GM12878 (cell line): ENCODE measurements at regions not wholly inside any gene's neighbourhood (a gene's known extent, or its start where the extent isn't known, plus 50 kb on each side); places are given as distances from the start of the nearest gene placed in this dataset.

Source experiments
- ATAC-seq: fragments of 200-7000 bp; cut with Tn5 transposase; 3 replicates; pipeline ENCODE4 v1.9.1; 2020; ENCODE audit warnings: mild to moderate bottlenecking, moderate library complexity
- BruUV-seq: library from RNA; stranded (reverse); fragments of 400-500 nt; replicated peaks from 2 replicates; lab custom pipeline; 2021; lab: Mats Ljungman, UMichigan
- CTCF ChIA-PET: fragments of 300-600 bp; sonication (Branson Sonifier 250); formaldehyde crosslinking; extraction: SDS; loops from one replicate; lab custom pipeline; 2021; ENCODE audit warnings: inconsistent platforms; lab: Yijun Ruan, JAX
- POLR2A ChIA-PET: fragments of 350-600 bp; formaldehyde crosslinking; extraction: SDS; loops from one replicate; lab custom pipeline; 2021; ENCODE audit warnings: inconsistent platforms; lab: Charles Lee
- RAD21 ChIA-PET: fragments of 300-600 bp; sonication (Branson Sonifier 250); formaldehyde crosslinking; loops from one replicate; lab custom pipeline; 2023; ENCODE audit warnings: antibody characterized with exemption; ENCODE audit not compliant: unreplicated experiment; lab: Charles Lee
- SMC1A ChIA-PET: fragments of 300-600 bp; sonication (Branson Sonifier 250); formaldehyde crosslinking; loops from one replicate; lab custom pipeline; 2023; ENCODE audit not compliant: unreplicated experiment, uncharacterized antibody; lab: Charles Lee
- DNase-seq: peaks from one replicate; pipeline ENCODE4 v3.0.0-alpha.2; 2011; ENCODE audit warnings: low read depth, low spot score
- FAIRE-seq: peaks from 3 replicates; lab custom pipeline; 2011; peaks lifted over from hg19 to GRCh38; lab: Jason Lieb, UNC
- H2AFZ ChIP-seq: 2 replicates; pipeline ENCODE4 v1.6.0; 2011; ENCODE audit warnings: low read depth, low read length, control low read depth; ENCODE audit not compliant: control insufficient read depth
- H3K27ac ChIP-seq: 2 replicates; pipeline ENCODE4 v1.5.1; 2011; ENCODE audit warnings: control low read depth; ENCODE audit not compliant: control insufficient read depth, insufficient read depth
- H3K27me3 ChIP-seq, 2 experiments: replicated peaks in 1 of 2; 2 replicates each; pipeline versions ENCODE4 v1.6.0 to v1.6.1; 2011; ENCODE audit warnings: low read length in 1 of 2; ENCODE audit not compliant: control insufficient read depth in 2 of 2, insufficient read depth in 2 of 2
- H3K36me3 ChIP-seq, 2 experiments: 2 replicates each; pipeline ENCODE4 v1.5.1; 2011; ENCODE audit warnings: low read length in 1 of 2; ENCODE audit not compliant: control insufficient read depth in 2 of 2, insufficient read depth in 2 of 2
- H3K4me1 ChIP-seq: 2 replicates; pipeline ENCODE4 v1.6.1; 2011; ENCODE audit warnings: mild to moderate bottlenecking, low read length, moderate library complexity, mixed read lengths; ENCODE audit not compliant: control insufficient read depth, insufficient read depth
- H3K4me2 ChIP-seq: 2 replicates; pipeline ENCODE4 v1.6.0; 2011; ENCODE audit warnings: control low read depth; ENCODE audit not compliant: control insufficient read depth, insufficient read depth
- H3K4me3 ChIP-seq: fragments of 200-600 bp; sonication (generic); 2 replicates; pipeline ENCODE4 v1.5.1; 2016
- H3K79me2 ChIP-seq: 2 replicates; pipeline ENCODE4 v1.6.0; 2011; ENCODE audit warnings: low read length; ENCODE audit not compliant: control insufficient read depth, insufficient read depth
- H3K9ac ChIP-seq: 2 replicates; pipeline ENCODE4 v1.8.0; 2011; ENCODE audit warnings: low read length, control low read depth, mixed read lengths; ENCODE audit not compliant: control insufficient read depth, insufficient read depth
- H3K9me3 ChIP-seq: replicated peaks from 3 replicates; pipeline ENCODE4 v1.5.1; 2011; ENCODE audit warnings: mild to moderate bottlenecking, low read length; ENCODE audit not compliant: control insufficient read depth, insufficient read depth
- H4K20me1 ChIP-seq: 2 replicates; pipeline ENCODE4 v1.6.0; 2011; ENCODE audit not compliant: control insufficient read depth, insufficient read depth
- CREB1 ChIP-seq: IDR thresholded peaks from 2 replicates; pipeline ENCODE4 v1.6.1; 2012; ENCODE audit warnings: low read depth, mild to moderate bottlenecking, inconsistent platforms
- CTCF ChIP-seq, 3 experiments: IDR thresholded peaks in 2 of 3; conservative IDR thresholded peaks in 1 of 3; 2 replicates each; pipeline ENCODE4 v1.5.1; 2011; ENCODE audit warnings: low read depth in 3 of 3, low read length in 3 of 3, mild to moderate bottlenecking in 3 of 3, control low read depth in 2 of 3, moderate library complexity in 2 of 3, inconsistent platforms in 1 of 3, mixed read lengths in 1 of 3; ENCODE audit not compliant: control insufficient read depth in 2 of 3, insufficient read depth in 1 of 3; ENCODE audit errors: extremely low read depth in 1 of 3
- ELK1 ChIP-seq: IDR thresholded peaks from 2 replicates; pipeline ENCODE4 v1.6.1; 2012; ENCODE audit warnings: low read depth, low read length, improper control_type of control experiment
- ETV6 ChIP-seq, 2 experiments: fragments of 450-650 bp in 1 of 2; IDR thresholded peaks in 1 of 2; conservative IDR thresholded peaks in 1 of 2; 2 replicates each; pipeline ENCODE4 v1.6.1; 2014; ENCODE audit warnings: antibody characterized with exemption in 1 of 2, borderline replicate concordance in 1 of 2, low read depth in 1 of 2, mild to moderate bottlenecking in 1 of 2, moderate library complexity in 1 of 2
- FOS ChIP-seq: IDR thresholded peaks from 3 replicates; pipeline ENCODE4 v1.6.1; 2011; ENCODE audit warnings: borderline replicate concordance; ENCODE audit not compliant: insufficient read length; ENCODE audit errors: extremely low read depth
- HSF1 ChIP-seq: fragments of 150-350 bp; IDR thresholded peaks from 2 replicates; pipeline ENCODE4 v1.6.1; 2014; ENCODE audit warnings: mild to moderate bottlenecking, low read depth, low read length
- KAT2A ChIP-seq: conservative IDR thresholded peaks from 2 replicates; pipeline ENCODE4 v1.6.1; 2011; ENCODE audit warnings: low read depth, low read length; ENCODE audit not compliant: control insufficient read depth
- MTA3 ChIP-seq: IDR thresholded peaks from 2 replicates; pipeline ENCODE4 v1.6.1; 2012; ENCODE audit warnings: low read length, inconsistent platforms, borderline replicate concordance
- RAD21 ChIP-seq: IDR thresholded peaks from 2 replicates; pipeline ENCODE4 v1.6.1; 2011; ENCODE audit warnings: mild to moderate bottlenecking, low read depth, low read length, moderate library complexity; ENCODE audit not compliant: insufficient read depth
- RELA ChIP-seq: fragments of 450-650 bp; IDR thresholded peaks from 2 replicates; pipeline ENCODE4 v1.8.0; 2014; ENCODE audit warnings: borderline replicate concordance; ENCODE audit not compliant: partially characterized antibody
- SIN3A ChIP-seq: IDR thresholded peaks from 2 replicates; pipeline ENCODE4 v1.6.1; 2012; ENCODE audit warnings: low read depth, low read length, improper control_type of control experiment
- SMAD1 ChIP-seq: fragments of 450-650 bp; IDR thresholded peaks from 2 replicates; pipeline ENCODE4 v1.6.1; 2018; ENCODE audit warnings: mild to moderate bottlenecking, low read depth; ENCODE audit not compliant: partially characterized antibody
- ZNF274 ChIP-seq: IDR thresholded peaks from one replicate; pipeline ENCODE4 v1.8.0; 2011; ENCODE audit not compliant: insufficient read length, insufficient read depth
- WGBS: methylation state at CpG from one replicate; pipeline ENCODE4 v1.1.6; 2016; ENCODE audit warnings: low lambda C conversion rate; ENCODE audit not compliant: insufficient replicate concordance, insufficient coverage; ENCODE audit errors: missing lambda C conversion rate; 5-methylcytosine and 5-hydroxymethylcytosine counted together
- in situ Hi-C: fragments of 300-500 bp; cut with MboI; formaldehyde crosslinking; loops from 9 replicates; pipeline ENCODE4 v1.14.3; 2018; ENCODE audit warnings: mixed read lengths
- intact Hi-C: fragments of 100-400 bp; cut with micrococcal nuclease; formaldehyde crosslinking; loops from one replicate; pipeline ENCODE4 v1.14.2; 2022; ENCODE audit not compliant: unreplicated experiment

- no peak for TF ChIP-seq ETV6 (conservative IDR thresholded peaks at IDR 0.05 in 1 of 2, IDR thresholded peaks at IDR 0.05 in 1 of 2; ENCODE audit: borderline replicate concordance in 1 of 2, low read depth in 1 of 2)
- no peak for TF ChIP-seq ELK1
- TF ChIP-seq HSF1: no peak
- no peak for TF ChIP-seq KAT2A
- TF ChIP-seq RELA: no peak
- no peak for TF ChIP-seq MTA3
- no peak for TF ChIP-seq CTCF (IDR thresholded peaks at IDR 0.05 in 2 of 3, conservative IDR thresholded peaks at IDR 0.05 in 1 of 3; ENCODE audit: control insufficient read depth in 2 of 3, extremely low read depth in 1 of 3, insufficient read depth in 1 of 3, low read depth in 3 of 3, low read length in 3 of 3)
These were observed 540.5 kb upstream of the NOX3 start (continued) for GRCh38 chr6:155996151-155996550.

- ATAC-seq: no peak
- no peak overlapping the region for H3K27ac ChIP-seq
- H3K27me3 ChIP-seq: no peaks in the 10 kb centered on the region
- no peaks in the 10 kb centered on the region for H3K36me3 ChIP-seq
- in situ Hi-C loops: no loop called here
- no peak overlapping the region for H3K4me2 ChIP-seq
- no peak for TF ChIP-seq FOS
- TF ChIP-seq ZNF274: no peak
- no peak for TF ChIP-seq SMAD1
- no peak for TF ChIP-seq SIN3A
- no peak for TF ChIP-seq RAD21
- no peak for TF ChIP-seq CREB1
- TF ChIP-seq, all 136 proteins: peak for 0
- Histone ChIP-seq H2AFZ (no peak overlapping the region), H3K4me1 (no peaks in the 10 kb centered on the region), H4K20me1 (no peaks in the 10 kb centered on the region), H3K79me2 (no peaks in the 10 kb centered on the region), H3K4me3 (no peak overlapping the region), H3K9me3 (no peaks in the 10 kb centered on the region), H3K9ac (no peak overlapping the region)
- intact Hi-C loops: no loop called here
- 33% methylated on average over 4 of the region's 4 CpGs for WGBS
- DNase-seq (no peak), FAIRE-seq (no peak)
- ChIA-PET RAD21 (no interaction called here), SMC1A (no interaction called here), POLR2A (no interaction called here), CTCF (no interaction called here)
- no TSS peak for BruUV-seq
These were observed 539.6 kb upstream of the NOX3 start for GRCh38 chr6:155995281-155995680.
